SIG-M5 treated with dmso at 0.1 percent for 504 hours (cell line): ENCODE measurements at regions not wholly inside any gene's neighbourhood (a gene's known extent, or its start where the extent isn't known, plus 50 kb on each side); places are given as distances from the start of the nearest gene placed in this dataset.
"Not testable (repeated sequence)": the region's sequence is repeated elsewhere in the genome, so short reads cannot be mapped to it uniquely, and the experiment has no call there.

Source experiments
- DNase-seq: peaks from one replicate; lab custom pipeline; 2025; ENCODE audit not compliant: unreplicated experiment; lab: John Stamatoyannopoulos, UW

GRCh38 chr1:87980494-87980893 is 651.8 kb downstream of the LMO4 start:
- no peak for DNase-seq

DNA sequence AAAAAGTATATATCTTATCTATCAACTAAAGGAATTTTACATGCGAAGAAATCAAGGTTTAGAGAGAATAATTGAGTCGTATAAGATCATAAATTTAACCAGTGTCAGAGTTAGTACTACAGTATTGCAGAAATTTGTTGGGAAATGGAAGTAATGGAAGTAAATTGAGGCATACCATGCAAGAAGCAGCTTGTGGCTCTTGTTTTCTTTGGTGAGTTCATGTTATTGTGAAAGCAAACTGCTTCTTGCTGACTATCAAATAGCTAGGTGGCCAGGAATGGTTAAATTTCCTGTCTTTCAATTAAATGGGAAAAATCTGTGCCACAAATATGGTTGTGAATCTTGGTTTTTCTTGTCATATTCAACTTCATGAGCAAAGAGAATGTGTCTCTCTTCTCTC is 652.7 kb downstream of the LMO4 start:
- no peak for DNase-seq

DNA sequence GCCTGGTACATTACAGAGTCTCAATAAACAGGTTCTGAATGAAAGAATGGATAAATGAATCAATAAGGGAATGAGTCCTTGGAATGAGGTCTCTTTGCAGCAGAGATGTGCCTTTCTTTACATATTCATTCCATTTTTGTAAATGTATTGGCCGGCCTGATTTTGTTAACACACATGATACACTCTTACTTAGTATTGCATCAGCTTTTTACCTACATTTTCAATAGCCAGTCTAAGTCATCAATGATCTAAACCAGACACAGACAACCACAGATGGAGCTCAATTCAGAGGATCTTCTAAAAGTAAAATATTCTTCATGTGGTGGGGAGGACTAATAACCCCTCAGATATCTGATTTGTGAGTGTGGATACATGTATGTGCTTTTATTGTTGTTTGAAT is 653.1 kb downstream of the LMO4 start:
- DNase-seq = no peak

GRCh38 chr1:87983841-87984240 is 655.2 kb downstream of the LMO4 start:
- DNase-seq = no peak

DNA sequence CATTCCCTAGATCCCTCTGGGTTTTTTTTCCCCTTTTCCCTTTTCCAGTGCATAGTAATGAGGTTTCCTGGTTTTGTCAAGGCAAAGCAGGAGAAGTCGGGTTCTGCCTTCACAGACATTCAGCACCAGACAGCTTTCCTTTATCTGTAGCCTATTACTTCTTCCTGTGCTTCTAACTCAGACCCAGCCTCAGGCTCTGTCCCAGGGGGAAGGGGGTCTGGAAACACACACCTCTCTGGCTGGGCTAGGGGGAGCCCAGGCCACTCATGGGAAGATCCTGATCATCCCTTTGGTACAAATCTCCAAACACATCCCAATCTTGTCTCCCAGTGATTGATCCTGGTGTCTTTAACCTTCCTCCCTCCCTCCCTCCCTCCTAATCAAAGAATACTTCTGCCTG is 656.4 kb downstream of the LMO4 start:
- DNase-seq = no peak

- DNase-seq = no peak
Observed at GRCh38 chr1:87986130-87986866, 657.6 kb downstream of the LMO4 start.

DNA sequence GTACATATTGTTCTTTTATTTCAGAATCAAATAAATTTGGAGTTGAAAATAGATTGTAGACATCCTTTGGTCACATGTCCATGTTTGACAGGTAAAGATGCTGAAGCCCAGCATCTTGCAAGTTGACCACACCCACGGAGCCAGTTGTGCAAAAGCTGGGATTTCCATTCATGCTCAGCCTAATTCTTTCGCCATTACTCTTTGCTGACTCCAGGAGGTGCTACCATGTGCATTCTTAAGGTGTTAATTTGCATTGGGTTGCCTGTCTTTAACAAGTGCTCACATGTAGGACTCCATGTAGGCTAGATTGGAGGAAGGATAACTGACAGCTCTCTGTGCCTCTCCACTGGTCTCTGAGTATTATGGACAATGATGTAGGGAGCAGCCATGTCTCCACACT is 660.7 kb downstream of the LMO4 start:
- no peak for DNase-seq

- not testable (repeated sequence) for DNase-seq
Observed at GRCh38 chr1:87992536-87992935, 663.9 kb downstream of the LMO4 start.

DNA sequence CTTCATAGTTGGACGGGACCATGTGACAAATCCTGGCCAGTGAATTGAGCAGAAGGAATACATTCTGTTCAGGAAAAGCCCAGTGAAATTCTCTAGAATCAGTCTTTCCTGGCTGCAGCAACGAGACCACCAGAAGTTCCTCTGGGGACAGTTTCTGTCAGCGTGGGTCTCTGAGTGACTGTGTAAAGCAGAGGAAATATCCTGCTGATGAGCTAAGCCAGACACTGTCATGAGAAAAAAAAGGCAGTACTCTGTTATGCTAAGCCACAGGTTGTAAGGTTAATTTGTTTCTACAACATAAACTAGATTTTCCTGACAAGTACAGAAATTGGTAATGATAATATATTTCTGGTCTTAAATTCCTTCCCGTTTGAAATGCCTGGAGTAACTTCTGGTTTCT is 664.4 kb downstream of the LMO4 start:
- DNase-seq = no peak

DNA sequence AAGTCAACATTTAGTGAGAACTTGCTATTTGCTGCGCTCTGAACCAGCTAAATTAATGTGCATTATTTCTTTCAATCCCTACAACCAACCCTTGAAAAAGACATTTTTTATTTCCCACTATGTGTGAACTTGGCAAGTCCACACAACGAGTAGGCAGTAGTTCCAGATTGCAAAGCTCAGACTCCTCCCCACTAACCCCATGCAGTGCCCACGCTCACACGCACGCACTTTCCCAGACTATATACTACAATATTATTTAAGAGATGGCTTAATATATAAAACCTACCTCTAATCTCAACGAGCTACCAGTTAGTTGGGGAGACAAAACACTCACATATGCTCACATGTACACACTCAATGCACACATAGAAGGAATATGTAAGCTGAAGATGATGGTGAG is 671.2 kb downstream of the LMO4 start:
- DNase-seq = no peak

GRCh38 chr1:88001460-88001859 is 672.8 kb downstream of the LMO4 start:
- no peak for DNase-seq

- DNase-seq = no peak
Observed at GRCh38 chr1:88003255-88003654, 674.6 kb downstream of the LMO4 start.

DNA sequence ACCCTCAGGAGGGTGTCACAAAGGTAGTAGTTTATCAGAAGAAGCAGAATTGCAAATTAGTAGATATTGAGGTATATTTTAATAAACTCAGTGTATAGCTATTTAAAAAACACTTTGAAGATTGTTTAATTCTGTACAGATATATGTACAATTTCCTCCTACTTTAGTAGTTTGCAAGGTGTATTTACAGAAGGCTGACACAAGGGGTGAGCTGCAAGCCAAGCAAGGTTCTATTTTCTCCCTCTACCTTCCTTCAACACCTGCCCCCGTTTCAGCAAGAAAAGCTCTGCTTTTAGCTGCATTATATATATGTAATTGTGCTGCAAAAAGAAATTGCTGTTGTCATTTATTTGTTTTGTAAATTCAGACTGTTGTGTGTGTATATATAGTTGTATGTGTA is 674.2 kb upstream of the PKN2 start:
- no peak for DNase-seq

DNA sequence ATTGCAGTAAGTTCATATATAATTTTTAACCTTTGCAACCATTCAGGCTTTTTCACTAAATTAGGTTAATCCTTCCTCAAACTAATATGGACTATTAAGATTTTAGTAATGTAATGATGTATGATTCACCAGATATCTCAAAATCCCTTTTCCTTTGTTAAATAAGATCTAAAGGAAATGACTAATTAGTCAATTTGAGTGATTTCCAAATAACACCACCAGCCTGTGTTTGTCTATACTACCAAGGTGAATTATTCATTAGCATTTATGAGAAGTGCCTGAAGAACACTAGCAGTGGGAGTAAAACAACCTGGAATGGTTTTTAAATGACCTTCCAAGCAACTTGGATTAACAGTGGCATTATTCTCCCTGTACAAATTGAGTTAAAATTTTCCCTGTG is 670.6 kb upstream of the PKN2 start:
- DNase-seq = no peak

- no peak for DNase-seq
Observed at GRCh38 chr1:88014131-88014530, 669.9 kb upstream of the PKN2 start.

GRCh38 chr1:88016947-88017346 is 667.1 kb upstream of the PKN2 start:
- no peak for DNase-seq

DNA sequence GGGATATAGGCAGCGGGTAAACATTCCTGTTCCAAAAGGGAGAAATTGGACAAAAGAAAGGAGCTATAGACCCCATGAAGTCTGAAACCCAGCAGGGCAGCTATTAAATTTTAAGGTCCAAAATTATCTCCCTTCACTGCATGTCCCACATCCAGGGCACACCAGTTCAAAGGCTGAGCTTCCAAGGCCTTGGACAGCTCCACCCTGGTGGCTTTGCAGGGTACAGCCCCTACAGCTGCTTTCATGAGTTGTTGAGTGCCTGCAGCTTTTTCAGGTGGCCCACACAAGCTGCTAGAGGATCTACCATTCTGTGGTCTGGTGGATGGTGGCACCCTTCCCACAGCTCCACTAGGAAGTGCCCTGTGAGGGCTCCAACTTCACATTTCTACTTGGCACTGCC is 662.5 kb upstream of the PKN2 start:
- DNase-seq = no peak

- no peak for DNase-seq
Observed at GRCh38 chr1:88022516-88022915, 661.6 kb upstream of the PKN2 start.

DNA sequence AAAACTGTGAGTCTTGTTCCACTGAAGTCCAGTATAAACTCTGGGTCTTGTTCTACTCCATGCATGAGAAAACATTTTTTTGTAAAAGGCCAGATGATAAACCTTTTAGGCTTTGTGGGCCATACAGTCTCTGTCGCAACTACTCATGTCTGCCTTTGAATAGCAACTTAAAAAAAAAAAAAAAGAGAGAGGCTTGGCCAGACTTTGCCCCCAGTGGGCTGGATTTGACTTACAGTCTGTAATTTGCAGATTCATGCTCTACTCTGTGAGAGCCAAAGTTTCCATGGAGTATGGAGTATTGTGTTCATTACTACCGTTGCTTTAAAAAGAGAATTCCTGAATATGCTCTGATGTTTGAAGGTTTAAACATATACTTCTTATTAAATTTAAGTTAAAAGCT is 654.9 kb upstream of the PKN2 start:
- DNase-seq = no peak

DNA sequence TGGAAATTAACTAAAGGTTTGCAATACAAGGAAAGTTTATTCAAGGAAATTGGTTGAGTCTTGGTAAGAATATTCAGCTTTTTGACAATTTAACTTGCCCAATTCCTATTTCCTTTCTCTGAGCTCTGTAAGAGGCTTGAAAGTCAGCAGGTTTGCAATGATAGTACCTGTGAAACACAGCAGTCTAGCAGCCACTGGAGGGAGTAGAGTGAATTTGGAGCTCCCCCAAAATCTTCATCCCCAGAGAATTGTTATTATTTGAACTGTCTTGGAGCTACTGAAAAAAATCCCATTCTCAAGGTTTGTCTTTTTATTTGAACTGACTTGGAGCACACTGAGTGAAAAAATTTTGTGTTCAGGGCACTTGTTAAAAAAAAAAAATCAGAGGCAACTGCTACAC is 654.2 kb upstream of the PKN2 start:
- no peak for DNase-seq

- no peak for DNase-seq
Observed at GRCh38 chr1:88035578-88035977, 648.5 kb upstream of the PKN2 start.

DNA sequence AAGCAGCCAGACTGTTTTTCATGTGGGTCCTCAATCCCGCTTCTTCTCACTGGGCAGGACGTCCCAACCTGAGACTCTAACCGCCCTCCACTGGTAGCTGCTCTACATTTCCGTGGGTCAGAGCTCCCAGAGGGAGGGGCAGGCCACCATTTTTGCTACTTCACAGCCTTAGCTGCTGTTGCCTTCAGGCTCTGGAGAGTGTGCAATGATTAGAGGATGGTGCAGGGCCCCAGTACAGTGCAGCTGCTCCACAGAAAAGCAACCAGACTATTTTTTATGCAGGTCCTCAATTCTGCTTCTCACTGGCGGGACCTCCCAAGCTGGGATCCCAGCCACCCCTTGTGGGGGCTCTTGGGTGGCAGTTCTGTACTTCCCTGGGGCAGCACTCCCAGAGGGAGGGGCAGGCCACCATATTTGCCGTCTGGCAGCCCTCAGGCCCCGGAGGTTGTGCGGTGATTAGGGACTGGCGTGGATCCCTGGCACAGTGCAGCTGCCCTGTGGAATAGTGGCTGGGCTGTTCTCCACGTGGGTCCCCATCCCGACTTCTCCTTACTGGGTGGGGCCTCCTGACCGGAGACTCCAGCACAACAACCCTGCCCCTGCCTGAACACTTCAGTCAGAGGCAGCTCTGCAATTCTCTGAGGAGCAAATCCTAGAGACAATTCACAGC is 647.6 kb upstream of the PKN2 start:
- DNase-seq = no peak

DNA sequence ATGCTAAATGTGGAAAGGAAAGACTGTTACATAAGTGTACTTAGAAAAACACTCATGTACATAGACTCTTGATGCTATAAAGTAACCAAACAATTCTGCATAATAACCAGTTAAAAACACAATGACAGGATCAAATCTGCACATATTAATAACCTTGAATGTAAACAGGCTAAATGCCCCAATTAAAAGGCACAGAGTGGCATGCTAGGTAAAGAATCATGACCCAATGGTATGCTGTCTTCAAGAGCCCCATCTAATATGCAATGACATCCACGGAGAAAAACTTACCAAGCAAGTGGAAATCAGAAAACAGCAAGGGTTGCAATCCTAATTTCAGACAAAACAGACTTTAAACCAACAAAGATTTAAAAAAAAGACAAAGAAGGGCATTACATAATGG is 644.8 kb upstream of the PKN2 start:
- no peak for DNase-seq
